ENCODE measurements at regions not wholly inside any gene's neighbourhood (a gene's known extent, or its start where the extent isn't known, plus 50 kb on each side); places are given as distances from the start of the nearest gene placed in this dataset.

DNA sequence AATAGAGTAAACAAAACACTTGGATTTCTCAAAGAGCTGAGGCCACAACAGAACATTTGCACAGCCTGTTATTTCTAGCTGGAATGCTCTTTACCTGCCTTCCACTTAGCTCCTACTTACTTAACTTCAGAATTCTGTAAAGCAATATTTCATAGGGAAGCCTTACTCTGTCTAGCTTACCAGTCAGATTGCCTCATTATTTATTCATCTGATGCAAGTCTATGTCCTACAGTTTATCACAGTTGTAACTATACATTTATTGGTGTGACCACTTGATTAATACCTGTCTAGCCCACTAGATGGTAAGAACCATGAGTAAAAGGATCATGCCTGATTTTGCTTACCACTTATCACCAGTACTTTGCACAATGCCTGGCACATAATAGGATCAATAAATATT, 56.1 kb upstream of the ME3 start:
- no peak for DNase-seq (ENCODE audit: low read depth in 4 of 6, low spot score in 6 of 6)
- Histone ChIP-seq H3K9me3 (ENCODE audit: control insufficient read depth, insufficient read depth, low read length) (no peaks in the 10 kb centered on the region), H3K27ac (ENCODE audit: low read depth, low read length) (no peak overlapping the region), H3K4me3 (ENCODE audit: low read depth, low read length) (no peak overlapping the region), H3K27me3 (ENCODE audit: control insufficient read depth, insufficient read depth, low read length) (no peaks in the 10 kb centered on the region), H3K36me3 (ENCODE audit: control insufficient read depth, insufficient read depth, low read length) (no peaks in the 10 kb centered on the region), H3K4me1 (ENCODE audit: control insufficient read depth, insufficient read depth, low read length) (no peaks in the 10 kb centered on the region)

GRCh38 chr11:86726770-86727504, 54.5 kb upstream of the ME3 start:
- H3K36me3 ChIP-seq (ENCODE audit: control insufficient read depth, insufficient read depth, low read length) = no peaks in the 10 kb centered on the region
- H3K27ac ChIP-seq (ENCODE audit: low read depth, low read length) = no peak overlapping the region
- H3K4me3 ChIP-seq (ENCODE audit: low read depth, low read length) = no peak overlapping the region
- no peaks in the 10 kb centered on the region for H3K27me3 ChIP-seq (ENCODE audit: control insufficient read depth, insufficient read depth, low read length)
- no peaks in the 10 kb centered on the region for H3K9me3 ChIP-seq (ENCODE audit: control insufficient read depth, insufficient read depth, low read length)
- WGBS (ENCODE audit: insufficient coverage) = 92% methylated on average over 1 of the region's 5 CpGs
- no peaks in the 10 kb centered on the region for H3K4me1 ChIP-seq (ENCODE audit: control insufficient read depth, insufficient read depth, low read length)
- no peak for DNase-seq (ENCODE audit: low read depth in 4 of 6, low spot score in 6 of 6)

DNA sequence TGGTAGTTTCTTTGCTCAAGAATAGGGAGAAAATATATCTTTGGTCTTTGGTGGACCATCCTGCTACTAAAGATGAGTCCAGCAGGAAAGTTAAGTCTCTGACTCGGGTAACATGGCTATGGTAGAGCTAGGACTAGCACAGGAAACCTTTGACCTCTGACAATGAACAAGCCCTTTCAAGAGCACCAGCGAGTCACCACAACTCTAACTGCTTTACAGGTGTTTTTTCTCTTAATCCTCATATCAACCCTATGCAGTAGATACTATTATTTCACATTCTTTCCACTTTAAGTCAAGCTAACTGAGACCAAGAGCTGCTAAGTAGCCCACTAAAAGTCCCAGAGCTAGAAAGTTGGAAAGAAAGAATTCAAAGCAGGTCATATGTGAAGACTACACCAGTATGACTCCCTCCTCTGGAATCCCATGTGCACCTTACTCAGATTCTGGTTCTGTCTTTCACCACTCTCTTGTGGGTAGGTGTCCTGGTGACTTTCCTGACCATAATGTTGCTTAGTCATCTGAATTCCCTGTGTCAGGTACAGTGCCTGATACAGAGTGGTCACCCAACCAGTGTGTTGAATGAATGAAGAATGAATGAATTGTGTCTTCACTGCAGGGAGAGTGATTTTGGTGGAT, 53.8 kb upstream of the ME3 start:
- Histone ChIP-seq H3K36me3 (ENCODE audit: control insufficient read depth, insufficient read depth, low read length) (no peaks in the 10 kb centered on the region), H3K9me3 (ENCODE audit: control insufficient read depth, insufficient read depth, low read length) (no peaks in the 10 kb centered on the region), H3K4me3 (ENCODE audit: low read depth, low read length) (no peak overlapping the region), H3K4me1 (ENCODE audit: control insufficient read depth, insufficient read depth, low read length) (no peaks in the 10 kb centered on the region), H3K27ac (ENCODE audit: low read depth, low read length) (no peak overlapping the region), H3K27me3 (ENCODE audit: control insufficient read depth, insufficient read depth, low read length) (no peaks in the 10 kb centered on the region)
- 100% methylated on average over 2 of the region's 2 CpGs for WGBS (ENCODE audit: insufficient coverage)
- no peak for DNase-seq (ENCODE audit: low read depth in 4 of 6, low spot score in 6 of 6)

GRCh38 chr11:86724137-86724536, 51.7 kb upstream of the ME3 start:
- no peak for DNase-seq (ENCODE audit: low read depth in 4 of 6, low spot score in 6 of 6)
- Histone ChIP-seq H3K4me1 (ENCODE audit: control insufficient read depth, insufficient read depth, low read length) (no peaks in the 10 kb centered on the region), H3K27ac (ENCODE audit: low read depth, low read length) (no peak overlapping the region), H3K36me3 (ENCODE audit: control insufficient read depth, insufficient read depth, low read length) (no peaks in the 10 kb centered on the region), H3K27me3 (ENCODE audit: control insufficient read depth, insufficient read depth, low read length) (no peaks in the 10 kb centered on the region), H3K9me3 (ENCODE audit: control insufficient read depth, insufficient read depth, low read length) (no peaks in the 10 kb centered on the region), H3K4me3 (ENCODE audit: low read depth, low read length) (no peak overlapping the region)

DNA sequence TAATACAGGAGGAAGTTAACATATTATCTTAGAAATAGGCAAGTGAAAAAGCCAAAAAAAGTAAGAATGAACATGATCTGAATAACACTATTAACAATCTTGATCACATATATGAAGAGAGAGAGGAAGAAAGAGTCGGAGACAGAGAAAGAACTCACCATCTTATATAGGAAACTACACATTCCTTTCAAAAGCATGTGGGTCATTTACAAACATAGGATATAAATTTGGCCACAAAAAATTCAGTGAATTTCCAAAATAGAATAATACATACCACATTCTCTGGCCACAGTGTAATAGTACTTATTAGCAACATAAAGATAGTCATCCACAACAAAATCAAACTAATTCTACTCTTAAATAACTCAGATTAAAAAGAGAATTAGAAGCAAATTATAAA, 50.9 kb upstream of the ME3 start:
- no peaks in the 10 kb centered on the region for H3K36me3 ChIP-seq (ENCODE audit: control insufficient read depth, insufficient read depth, low read length)
- H3K9me3 ChIP-seq (ENCODE audit: control insufficient read depth, insufficient read depth, low read length) = no peaks in the 10 kb centered on the region
- no CpG with 5 or more reads among the region's 1 CpG for WGBS (ENCODE audit: insufficient coverage)
- no peak overlapping the region for H3K27ac ChIP-seq (ENCODE audit: low read depth, low read length)
- no peak for DNase-seq (ENCODE audit: low read depth in 4 of 6, low spot score in 6 of 6)
- H3K4me3 ChIP-seq (ENCODE audit: low read depth, low read length) = no peak overlapping the region
- no peaks in the 10 kb centered on the region for H3K4me1 ChIP-seq (ENCODE audit: control insufficient read depth, insufficient read depth, low read length)
- H3K27me3 ChIP-seq (ENCODE audit: control insufficient read depth, insufficient read depth, low read length) = no peaks in the 10 kb centered on the region

DNA sequence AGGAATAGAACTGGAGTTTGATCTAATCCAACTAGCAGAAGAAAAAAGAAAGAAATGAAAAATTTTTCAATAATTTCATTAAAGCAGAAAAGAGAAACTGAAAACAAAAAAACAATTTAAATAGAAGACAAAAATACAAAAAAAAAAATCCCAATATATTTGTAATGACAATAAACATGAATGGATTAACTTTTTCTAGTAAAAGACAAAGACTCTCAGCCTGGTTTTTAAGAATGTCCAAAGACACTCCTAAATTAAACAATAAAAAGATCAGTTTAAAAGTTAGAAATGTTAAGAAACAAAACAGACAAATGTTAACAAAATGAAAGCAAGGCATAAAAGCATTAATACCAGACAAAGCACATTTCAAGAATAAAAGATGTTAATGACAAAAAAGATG, 50.3 kb upstream of the ME3 start:
- Histone ChIP-seq H3K9me3 (ENCODE audit: control insufficient read depth, insufficient read depth, low read length) (no peaks in the 10 kb centered on the region), H3K27me3 (ENCODE audit: control insufficient read depth, insufficient read depth, low read length) (no peaks in the 10 kb centered on the region), H3K4me1 (ENCODE audit: control insufficient read depth, insufficient read depth, low read length) (no peaks in the 10 kb centered on the region), H3K4me3 (ENCODE audit: low read depth, low read length) (no peak overlapping the region), H3K27ac (ENCODE audit: low read depth, low read length) (no peak overlapping the region), H3K36me3 (ENCODE audit: control insufficient read depth, insufficient read depth, low read length) (no peaks in the 10 kb centered on the region)
- DNase-seq (ENCODE audit: low read depth in 4 of 6, low spot score in 6 of 6) = no peak
